ENCODE measurements at regions not wholly inside any gene's neighbourhood (a gene's known extent, or its start where the extent isn't known, plus 50 kb on each side); places are given as distances from the start of the nearest gene placed in this dataset.

DNA sequence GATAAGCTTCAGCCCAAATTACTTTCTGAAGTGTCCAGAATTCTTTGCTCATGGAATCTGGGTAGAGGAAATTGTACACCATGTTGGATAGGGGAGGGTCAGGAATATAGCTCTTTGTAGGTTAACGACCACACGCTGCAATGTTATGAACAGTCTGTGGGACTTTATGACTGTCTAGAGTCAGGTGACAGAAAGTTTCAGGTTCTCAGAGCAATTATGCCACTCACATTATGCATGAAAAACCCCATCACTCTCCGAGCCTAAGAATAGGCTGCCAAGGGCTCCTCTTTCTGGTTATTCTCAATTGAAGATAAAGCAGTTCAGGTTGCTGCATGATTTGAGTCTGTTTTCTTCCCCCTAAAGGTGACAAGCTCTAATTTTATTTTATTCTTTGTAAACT lies 430.9 kb downstream of the ATP23 start:
- DNase-seq: no peak

DNA sequence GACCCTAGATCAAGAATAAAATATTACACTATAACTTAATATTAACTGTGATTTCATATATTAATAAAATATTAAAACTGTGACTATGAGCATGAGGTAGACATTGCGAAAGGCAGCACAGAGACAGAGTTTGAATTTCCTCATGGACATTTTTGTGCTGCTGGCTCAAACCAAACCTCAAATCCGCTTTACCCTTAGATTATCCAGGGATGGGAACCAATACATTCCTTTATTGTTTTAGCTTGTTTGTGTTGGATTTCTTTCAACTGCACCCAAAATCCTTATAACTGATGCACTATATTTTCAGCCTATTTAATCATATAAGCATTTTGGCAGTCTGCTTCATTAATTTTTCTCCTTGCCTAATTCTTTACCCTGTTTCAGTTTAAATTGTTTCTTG lies 436.7 kb downstream of the ATP23 start:
- DNase-seq: no peak

DNA sequence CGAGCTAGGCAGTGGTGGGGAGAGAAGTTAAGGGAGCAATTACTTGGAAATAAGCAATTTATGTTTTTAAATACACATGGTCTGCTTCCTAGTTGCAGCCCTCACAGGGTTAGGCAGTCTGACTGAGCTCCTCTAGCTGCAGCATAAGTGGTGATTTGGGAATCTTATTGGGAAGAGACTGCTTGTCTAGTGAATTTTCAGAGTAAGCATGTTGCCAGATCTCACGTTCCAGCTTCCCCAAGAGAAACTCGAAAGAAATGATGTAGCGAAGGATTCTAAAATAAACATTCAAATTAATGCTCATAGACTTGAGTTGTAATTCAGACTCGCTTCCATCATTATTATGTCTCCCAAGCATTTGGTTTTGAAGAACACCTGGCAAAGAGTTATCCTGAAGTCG lies 440.2 kb downstream of the ATP23 start:
- DNase-seq: no peak

DNA sequence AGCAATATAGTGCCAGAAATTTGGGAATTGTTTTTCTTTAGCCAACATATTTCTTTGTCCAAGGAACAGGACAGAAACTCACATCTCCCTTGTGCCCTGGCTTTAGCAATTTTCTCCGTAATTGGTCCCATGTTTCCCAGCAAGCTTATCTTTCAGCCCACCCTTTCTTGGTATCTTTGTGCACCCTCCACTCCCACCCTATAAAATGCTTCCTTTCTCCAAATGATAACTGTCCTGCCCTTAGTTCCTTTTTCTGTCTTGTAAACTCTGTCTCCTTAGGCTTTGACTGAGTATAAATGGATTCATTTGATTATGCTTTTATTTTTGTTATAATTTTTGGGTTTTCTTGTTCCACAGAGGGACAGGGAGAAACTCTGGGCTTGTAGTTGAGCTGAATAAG lies 442.8 kb downstream of the ATP23 start:
- no peak for DNase-seq

DNA sequence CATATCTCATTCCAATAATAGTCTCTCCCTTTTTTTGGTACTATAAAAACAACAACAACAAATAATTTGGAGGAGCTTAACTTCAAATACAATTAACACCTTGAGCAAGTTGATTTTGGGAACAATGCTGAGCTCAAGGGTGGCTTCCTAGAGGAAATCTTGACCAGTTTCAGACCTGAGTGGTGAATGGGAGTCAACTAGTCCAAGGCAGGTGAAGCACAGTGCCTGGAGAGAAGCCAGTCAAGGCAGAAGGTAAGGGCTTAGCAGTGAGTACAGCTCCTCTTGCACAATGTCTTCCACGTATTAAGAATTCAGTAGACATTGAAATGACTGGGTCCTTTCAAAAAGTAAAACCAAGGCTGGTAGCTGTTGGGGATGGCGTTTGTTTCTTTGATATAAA lies 444.8 kb downstream of the ATP23 start:
- DNase-seq: no peak

DNA sequence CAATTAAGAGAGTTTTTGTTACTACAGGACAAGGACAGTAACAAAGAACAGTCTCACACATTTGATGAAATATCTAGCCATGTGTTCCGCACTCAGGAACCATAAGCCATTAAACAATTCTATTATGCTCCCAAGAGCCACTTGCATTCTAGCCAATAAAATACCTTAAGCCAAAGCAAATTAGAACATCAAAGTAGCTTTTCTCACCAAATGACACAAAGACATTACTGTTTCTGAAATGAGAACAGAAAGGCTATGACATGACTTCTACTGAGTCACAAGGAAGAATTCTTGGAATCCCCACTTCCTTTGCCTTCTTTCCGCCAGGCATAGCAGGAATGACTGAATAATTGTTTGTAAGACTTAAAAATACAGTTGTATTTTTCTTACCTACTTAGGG lies 445.8 kb downstream of the ATP23 start:
- no peak for DNase-seq

DNA sequence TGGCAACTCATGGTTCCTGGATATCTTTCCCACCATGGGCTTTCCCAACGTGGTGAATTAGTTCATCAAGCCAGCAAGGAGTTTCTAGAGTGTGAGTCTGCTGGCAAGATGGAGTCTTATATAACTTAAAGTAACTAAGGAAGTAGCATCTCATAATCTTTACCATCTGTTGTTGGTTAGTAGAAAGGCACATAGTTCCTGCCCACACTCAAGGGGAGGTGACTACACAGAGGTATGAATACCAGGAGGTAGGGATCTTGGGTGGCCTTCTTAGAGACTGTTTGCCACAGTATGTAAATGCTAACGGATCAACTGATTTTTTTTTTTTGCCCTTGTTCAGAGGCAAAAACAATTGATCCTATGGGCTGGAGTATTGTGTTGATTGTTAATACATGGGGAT lies 446.9 kb downstream of the ATP23 start:
- no peak for DNase-seq

DNA sequence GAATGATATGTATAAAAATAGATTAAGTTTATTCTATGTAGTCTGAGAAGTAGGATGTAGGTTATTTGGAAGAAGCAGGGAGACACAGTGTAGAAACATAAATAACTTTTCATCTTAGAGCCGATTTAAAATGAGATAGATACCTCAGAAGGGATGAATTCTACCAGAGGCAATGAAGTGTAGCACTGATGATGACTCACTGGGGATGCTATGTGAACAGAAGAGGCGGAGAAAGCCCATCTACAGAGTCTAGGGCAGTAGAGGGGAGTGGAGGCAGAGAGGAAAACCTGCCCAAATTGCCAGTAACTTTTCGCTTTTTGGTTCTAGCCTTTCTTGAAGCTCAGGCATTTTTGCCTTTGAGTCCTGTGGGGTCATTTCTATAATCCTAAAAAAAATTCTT lies 451.8 kb downstream of the ATP23 start:
- DNase-seq: no peak

DNA sequence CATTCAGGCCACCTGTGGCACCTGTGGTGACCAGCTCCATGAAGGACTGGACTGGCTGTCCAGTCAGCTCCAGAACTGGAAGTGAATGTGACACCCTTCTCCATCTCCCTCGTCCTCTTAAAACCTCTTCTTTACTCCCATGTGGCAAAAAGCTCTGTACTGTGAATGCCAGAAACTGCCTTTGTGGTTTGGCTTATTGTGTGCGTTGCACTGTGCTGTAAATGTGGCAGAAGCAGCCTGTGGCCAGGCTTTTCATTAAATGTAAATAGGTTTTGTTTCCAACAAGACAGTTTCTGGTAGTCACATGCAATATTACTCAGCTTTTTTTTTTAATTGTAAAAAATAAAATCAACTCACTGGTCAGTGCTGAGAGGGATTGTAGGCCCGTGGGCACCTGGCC lies 453.7 kb downstream of the ATP23 start:
- no peak for DNase-seq

DNA sequence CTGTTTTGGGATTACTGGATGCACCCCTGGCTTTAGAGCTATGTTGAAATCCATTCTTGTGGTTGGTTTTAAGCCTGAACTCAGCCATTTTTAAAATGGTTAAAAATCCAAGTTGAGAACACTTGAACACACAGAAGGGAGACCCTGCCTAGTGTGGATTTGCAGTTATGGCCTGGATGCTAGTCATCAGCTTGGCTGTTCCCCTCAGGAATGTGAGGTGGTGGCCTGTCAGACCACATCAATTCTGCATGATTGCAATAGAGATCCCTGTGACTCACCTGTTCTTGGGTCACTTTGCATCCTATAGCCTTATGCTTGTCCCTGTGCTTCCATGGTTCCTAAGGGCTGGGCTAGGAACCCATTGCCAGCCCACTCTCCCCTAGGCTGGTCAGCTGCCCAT lies 454.1 kb downstream of the ATP23 start:
- DNase-seq: no peak

DNA sequence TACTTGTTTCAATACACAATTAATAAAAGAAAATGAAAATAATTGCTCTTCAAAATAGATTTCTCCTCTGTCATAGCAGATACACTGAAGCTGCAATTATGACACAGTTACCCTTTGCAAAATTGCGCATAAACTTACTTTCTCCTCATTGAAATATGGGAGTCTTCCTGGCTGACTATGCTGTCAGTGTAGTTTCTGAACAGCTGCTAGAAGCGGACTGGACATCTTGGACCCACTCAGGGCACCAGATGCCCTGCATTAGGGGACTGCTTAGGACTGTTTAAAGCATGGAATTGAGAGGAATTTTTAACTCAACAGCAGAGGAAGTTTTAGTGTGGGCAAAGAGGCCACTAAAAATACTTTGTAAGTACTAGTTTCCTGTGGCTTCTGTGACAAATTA lies 454.9 kb downstream of the ATP23 start:
- no peak for DNase-seq

DNA sequence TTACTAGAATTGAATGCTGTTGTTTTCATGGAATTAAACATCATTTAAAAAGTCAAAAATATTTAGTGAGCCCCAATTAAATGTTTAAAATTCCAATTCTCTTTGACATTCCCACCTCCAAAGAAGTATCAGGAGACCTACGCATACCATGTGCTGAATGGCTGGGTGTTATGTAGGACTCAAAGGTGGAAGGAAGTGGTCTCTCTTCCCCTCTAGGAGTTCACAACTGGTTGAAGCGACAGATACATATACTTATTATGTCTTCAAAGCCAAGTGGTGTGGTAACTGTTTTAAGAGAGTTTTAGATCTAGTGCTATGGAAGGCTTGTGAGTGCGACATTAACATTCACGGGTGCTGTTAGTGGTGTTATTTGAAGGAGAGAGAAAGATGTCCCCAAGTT lies 464.0 kb downstream of the ATP23 start:
- no peak for DNase-seq

DNA sequence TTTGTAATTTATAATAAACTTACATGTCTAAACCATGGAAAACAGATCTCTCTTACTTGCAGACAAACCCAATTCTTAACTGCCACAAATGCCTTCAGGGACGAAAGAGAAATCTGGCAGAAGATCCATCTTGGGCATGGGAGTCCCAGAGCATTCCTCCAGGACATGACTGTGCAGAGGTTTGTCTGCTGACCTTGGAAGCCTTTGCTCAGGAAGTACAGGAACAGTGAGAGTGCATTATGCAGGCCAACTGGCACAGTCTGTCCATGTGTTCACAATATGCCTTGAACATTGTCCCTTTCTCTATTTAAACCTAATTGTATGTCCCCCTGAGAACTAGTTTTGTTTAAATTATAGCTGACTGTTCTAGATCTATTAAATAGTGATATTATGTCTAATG lies 467.1 kb downstream of the ATP23 start:
- DNase-seq: no peak

DNA sequence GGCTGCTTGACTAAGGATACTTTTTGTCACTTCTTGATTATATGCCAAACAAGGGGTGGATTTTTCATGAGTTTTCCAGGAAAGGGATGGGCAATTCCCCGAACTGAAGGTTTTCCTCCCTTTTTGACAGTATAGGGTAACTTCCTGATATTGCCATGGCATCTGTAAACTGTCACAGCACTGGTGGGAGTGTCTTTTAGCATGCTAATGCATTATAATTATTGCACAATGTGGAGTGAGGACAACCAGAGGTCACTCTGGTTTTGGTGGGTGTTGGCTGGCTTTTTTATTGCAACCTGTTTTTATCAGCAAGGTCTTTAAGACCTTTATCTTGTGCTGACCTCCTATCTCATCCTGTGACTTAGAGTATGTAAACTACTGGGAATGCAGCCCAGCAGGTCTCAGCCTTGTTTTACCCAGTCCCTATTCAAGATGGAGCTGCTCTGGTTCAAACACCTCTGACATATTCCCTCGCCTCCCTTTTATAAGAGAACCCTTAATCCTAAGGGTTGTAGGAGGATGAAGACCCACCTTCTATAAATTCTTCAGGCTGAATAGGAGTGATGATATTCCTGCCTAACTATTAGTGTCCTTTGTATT lies 471.2 kb downstream of the ATP23 start:
- DNase-seq: no peak

DNA sequence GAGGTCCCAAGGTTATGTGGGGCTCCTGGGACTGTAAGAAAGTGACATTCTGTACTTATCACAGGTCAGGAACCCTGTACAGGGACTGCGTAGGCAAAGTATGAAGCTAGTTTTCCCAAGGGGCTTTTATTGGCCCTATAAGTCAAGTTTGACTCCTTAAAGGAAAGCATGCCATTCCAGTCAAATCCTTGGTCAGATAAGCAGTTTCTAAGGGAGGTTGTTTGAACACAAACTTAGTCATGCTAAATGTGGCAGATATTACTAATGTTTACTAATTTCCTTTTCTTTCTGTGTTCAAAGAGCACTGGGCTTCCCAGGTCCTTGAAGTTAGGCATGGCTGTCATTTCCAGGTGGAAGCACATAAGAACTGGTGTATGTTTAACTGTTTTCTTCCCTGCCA lies 472.4 kb downstream of the ATP23 start:
- DNase-seq: no peak

DNA sequence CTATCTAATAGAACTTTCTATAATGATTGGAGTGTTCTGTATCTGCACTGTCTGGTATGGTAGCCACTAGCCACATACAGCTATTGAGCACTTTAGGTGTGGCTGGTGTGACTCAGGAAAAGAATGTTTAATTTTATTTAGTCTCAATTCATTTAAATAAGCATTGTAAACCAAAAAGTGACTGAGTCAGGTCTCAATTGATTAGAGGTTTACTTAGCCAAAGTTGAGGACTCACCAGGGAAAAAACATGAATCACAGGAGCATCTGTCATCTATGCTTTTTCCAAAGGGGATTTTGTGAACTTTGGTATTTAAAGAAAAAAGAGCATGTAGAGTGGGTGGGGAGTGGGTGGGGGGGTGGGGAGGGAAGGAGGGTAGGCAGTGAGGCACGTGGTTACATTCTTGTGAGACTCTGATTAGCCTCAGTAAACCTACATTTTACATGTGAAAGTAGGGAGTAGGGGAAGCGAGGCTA lies 473.1 kb downstream of the ATP23 start:
- no peak for DNase-seq

DNA sequence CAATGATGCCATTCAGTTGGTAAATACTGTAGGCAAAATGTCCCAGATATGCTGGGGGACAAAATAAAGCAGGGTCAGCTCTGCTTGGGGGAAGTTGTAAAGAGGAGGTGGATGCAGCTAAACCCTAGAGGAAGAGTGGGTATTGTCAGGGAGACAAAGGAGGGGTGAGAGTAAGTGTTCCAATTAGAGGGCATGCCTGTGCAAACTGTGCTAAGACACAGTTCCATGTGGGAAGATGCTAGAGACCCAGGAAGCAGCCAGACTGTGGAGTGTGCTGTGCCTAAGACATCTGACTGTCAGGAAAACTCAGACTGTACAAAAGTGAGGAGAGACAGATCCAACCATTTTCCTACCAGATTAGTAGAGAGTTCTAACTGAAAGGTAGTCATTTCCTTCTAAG lies 474.3 kb downstream of the ATP23 start:
- DNase-seq: no peak

DNA sequence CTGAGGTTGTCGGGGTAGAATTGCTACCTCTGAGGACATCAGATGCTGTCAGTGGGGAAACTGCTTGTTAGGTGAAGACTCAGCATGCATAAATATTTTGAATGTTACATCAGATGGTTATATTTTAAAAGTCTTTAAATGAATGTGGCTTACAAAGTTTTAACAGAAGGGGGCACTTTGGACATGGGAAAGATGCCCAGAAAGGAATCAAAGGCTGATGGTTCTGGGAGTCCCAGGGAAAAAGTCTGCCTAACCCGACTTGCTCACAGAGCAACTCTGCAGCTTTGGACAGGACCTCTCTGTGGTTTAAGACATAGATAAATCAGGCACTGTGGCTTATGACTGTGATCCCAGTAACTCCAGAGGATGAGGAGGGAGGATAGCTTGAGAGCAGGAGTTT lies 474.9 kb downstream of the ATP23 start:
- no peak for DNase-seq

DNA sequence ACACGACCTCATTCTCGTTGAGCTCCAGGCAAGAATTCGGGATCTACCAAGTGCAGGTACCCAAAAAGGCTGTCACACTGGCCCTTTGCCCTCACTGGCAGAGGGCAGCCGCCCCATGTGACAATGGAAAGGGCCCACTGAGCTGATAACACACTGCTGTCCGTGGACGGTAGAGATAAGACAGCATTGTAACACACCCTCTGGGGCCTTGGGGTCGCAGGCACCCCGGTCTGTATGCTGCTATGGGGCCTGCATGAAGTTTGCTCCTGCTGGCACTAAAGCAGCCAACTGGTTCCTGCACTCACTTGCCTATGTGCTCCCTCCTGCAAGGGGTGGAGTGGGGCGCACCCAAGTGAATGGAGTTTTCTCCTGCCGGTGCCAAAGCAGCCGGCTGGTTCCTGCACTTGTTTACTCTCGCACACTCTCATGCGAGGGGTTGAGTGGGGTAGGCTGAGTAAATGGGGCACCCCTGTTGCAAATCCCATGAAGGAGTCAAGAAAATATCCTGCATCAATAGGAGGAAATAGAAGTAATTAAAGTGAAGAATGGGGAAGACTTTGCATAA lies 477.9 kb downstream of the ATP23 start:
- no peak for DNase-seq

DNA sequence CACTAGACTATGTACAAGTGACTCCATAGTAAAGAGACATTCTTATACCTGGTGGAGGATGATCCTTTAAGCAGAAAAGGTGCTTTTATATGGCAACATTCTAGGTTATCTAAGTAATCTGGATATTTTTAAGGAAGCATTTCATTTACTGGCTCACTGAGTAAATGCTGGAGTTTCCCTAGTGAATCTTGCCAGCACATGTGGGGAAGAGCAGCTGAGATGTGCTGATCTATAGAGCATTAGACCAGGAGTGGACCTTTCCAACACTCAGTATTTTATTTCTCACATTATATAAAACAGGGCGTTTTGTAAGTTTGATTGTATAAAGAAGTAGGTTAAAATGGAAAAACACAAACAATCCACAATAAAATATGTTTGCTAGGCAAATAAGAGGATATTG lies 478.5 kb downstream of the ATP23 start:
- DNase-seq: no peak

DNA sequence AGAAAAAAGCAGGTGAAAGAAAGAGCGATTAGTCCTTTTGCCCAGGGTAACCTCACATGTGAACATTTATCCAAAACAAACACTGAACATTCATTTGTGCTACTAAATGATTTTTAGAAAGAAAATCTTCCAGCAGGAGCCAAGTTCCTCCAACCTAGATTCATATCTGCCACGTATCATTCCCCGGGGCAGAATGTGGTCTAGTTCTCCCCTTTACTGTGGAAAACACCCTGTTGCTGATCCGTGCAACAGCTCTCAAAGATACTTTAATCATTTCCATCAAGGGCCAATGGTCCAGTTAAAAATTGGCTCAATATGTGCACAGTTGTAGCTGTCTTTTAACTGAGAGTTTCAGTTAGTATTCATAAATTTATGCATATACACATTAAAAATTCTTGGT lies 479.1 kb downstream of the ATP23 start:
- no peak for DNase-seq

DNA sequence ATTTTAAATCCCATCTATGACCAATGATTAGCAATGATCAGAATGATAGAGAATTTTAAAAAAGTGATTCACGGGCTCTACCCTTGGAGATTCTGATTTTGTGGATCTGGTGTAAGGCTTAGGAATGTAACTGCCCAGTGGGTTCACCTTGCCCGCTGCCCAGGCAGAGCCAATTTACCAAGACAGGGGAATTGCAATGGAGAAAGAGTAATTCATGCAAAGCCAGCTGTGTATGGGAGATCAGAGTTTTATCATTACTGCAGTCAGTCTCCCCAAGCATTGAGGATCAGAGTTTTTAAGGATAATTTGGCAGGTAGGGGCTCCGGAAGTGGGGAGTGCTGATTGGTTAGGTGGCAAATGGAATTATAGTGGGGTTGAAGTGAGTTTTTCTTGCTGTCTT lies 480.6 kb downstream of the ATP23 start:
- no peak for DNase-seq

DNA sequence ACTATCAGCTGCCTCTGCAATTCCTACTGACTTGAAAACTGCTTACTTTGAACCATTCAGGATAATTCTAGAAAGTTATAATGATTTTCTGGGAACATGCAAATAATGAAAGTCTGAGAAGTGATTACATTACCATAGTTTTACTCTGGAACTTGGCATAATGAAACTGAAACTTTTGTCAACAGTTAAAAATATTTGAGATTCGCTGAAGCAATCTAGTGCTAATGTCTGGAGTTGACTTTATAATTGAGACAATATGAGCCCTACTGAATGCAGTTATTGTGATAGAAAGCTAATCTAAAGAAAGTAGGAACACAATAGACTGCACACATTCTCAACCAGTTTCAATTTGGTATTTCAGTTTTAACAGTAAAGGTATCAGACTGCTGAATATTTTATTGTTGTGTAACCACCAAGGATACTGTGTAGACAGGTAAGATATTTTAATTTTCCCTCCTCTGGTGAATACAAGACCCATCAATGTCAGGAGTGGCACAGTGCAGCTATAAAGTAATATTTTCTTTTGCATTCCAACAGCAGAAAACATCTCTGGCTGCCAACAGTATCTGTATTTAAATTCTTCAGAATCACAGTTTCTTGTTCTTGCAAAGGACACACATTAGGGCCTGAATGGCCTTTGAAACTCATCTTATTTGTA lies 483.5 kb downstream of the ATP23 start:
- DNase-seq: no peak

DNA sequence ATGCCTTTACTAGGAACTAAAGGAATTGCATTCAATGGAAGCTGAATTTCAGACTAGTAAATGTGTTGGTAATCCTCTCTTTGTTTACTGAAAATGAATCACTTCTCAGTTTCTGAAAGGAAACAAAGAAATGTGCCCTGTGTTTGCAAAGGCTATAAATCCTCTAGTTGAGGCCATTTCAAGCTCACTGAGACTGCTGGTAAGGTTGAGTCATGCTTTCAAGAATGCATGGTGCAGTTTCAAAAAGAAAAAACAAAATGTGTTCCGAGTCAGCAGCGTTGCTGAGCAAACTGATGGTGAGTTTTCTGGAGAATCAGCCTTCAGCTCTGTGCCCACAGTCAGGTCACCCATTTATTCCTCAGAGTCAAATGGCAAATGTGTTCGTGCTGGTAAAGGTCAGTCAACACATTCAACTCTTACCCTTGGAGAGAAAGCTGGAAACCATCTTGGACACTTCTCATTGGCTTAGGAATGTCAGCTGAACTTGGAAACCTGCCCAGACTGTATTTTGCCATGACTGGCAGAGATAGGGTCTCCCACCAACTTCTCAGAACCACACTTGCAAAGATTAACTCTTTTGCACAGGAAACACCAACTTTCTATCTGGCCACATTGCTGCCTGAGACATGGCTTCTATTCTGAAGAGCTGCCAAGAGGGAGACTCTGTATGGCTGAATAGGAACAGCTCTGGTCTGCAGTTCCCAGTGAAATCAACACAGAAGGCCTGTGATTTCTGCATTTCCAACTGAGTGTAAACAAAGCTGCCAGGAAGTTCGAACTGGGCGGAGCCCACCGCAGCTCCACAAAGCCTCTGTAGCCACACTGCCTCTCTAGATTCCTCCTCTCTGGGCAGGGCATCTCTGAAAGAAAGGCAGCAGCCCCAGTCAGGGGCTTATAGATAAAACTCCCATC lies 484.4 kb downstream of the ATP23 start:
- no peak for DNase-seq

Measured in GDM1 (cell line).